Suppressor macrophage treated with lipopolysaccharide for 1 hour (primary cell): ENCODE measurements at regions not wholly inside any gene's neighbourhood (a gene's known extent, or its start where the extent isn't known, plus 50 kb on each side); places are given as distances from the start of the nearest gene placed in this dataset.

ENCODE experiments used
- DNase-seq, 3 donors: peaks; one replicate each; pipeline ENCODE4 v3.0.0-alpha.2; 2020 to 2022

DNA sequence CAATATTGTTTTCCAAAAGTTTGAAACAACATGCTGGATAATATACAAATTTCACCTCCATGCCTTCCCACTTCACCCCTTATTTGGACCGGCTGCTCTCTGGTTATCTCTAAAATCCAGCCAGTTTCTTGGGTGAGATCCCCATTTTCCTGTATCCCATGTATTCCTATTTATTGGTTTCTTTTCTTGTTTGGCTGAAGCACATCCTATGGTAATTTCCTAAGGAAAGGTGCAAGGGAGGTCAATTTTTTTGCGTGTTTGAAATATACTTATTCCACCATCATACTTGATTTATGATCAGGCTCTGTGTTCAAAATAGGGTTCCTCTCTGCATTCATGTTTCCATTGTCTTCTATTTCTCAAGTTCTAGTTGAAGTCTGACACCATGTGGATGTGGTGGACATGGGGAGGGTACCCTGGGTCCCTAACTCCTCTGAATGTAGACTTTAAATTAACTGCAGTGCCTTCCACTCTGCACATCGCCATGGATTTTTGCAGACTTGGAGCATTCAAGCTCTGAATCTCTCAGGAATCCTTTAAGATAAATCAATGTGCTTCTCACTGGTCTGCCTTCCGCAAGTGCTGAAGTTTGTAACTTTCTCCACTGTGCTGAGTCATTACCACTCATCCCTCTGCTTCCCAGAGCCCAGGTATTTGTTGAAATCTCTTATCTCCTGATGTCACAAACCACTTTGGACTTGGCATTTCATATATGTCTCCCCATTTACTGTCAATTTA lies 52.1 kb upstream of the TLE3 start:
- DNase-seq: no peak

DNA sequence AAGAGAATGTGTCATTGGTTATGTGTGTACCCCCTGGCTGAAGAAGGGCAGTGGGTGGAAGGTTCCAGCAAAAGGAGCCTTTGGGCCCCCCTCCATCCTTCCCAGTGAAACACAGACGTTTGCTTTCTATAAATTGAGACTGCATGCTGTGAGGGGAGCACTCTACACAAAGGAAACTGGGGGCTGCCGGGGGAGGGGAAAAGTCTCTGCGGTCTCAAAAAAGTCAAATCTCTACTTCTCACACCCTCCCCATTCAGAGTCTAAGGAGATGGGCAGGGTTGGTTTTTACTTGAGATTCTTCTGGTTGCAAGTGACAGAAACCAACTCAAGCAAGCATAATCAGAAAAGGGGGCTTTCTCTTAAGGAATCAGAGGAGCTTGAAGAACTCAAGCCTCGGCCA lies 50.1 kb upstream of the TLE3 start:
- no peak for DNase-seq
